H9 (cell line): ENCODE measurements at regions not wholly inside any gene's neighbourhood (a gene's known extent, or its start where the extent isn't known, plus 50 kb on each side); places are given as distances from the start of the nearest gene placed in this dataset.
A peak's percentile ranks its signal among the peaks of the same experiment; 100 is the strongest.

Experiments used
- DNase-seq: peaks from one replicate; pipeline ENCODE4 v3.0.0-alpha.2; 2017
- H2AFZ ChIP-seq: one replicate; pipeline ENCODE4 v1.6.1; 2013; ENCODE audit warnings: mild to moderate bottlenecking, low read length, control low read depth, moderate library complexity
- H2AK5ac ChIP-seq: 2 replicates; pipeline ENCODE4 v1.6.1; 2013; ENCODE audit warnings: low read length, control low read depth, mixed read lengths; ENCODE audit not compliant: insufficient read length
- H2BK120ac ChIP-seq: one replicate; pipeline ENCODE4 v1.6.1; 2013; ENCODE audit warnings: low read depth, mild to moderate bottlenecking, low read length, control low read depth, inconsistent platforms; ENCODE audit not compliant: poor library complexity, severe bottlenecking
- H2BK12ac ChIP-seq: 2 replicates; pipeline ENCODE4 v1.6.1; 2013; ENCODE audit warnings: low read length, control low read depth, mixed read lengths, low read depth; ENCODE audit not compliant: insufficient read length
- H2BK15ac ChIP-seq: 2 replicates; pipeline ENCODE4 v1.6.1; 2013; ENCODE audit warnings: low read depth, low read length, control low read depth
- H2BK20ac ChIP-seq: one replicate; pipeline ENCODE4 v1.6.1; 2013; ENCODE audit warnings: low read depth, mild to moderate bottlenecking, low read length, control low read depth, inconsistent platforms; ENCODE audit not compliant: poor library complexity, severe bottlenecking
- H2BK5ac ChIP-seq: 2 replicates; pipeline ENCODE4 v1.6.1; 2013; ENCODE audit warnings: low read length, control low read depth, mixed read lengths; ENCODE audit not compliant: insufficient read length
- H3K14ac ChIP-seq: 2 replicates; pipeline ENCODE4 v1.6.1; 2013; ENCODE audit warnings: low read length, control low read depth; ENCODE audit not compliant: insufficient read depth
- H3K18ac ChIP-seq: 2 replicates; pipeline ENCODE4 v1.6.1; 2013; ENCODE audit warnings: low read depth, mild to moderate bottlenecking, mixed read lengths, low read length, control low read depth; ENCODE audit not compliant: insufficient read length
- H3K23ac ChIP-seq: 2 replicates; pipeline ENCODE4 v1.6.1; 2013; ENCODE audit warnings: low read length, control low read depth, mixed read lengths, low read depth; ENCODE audit not compliant: insufficient read length
- H3K23me2 ChIP-seq: 2 replicates; pipeline ENCODE4 v1.6.1; 2013; ENCODE audit warnings: low read depth, mild to moderate bottlenecking, mixed read lengths, low read length, control low read depth; ENCODE audit not compliant: insufficient read length, poor library complexity, severe bottlenecking
- H3K27ac ChIP-seq: 2 replicates; pipeline ENCODE4 v1.5.1; 2013; ENCODE audit warnings: low read length, control low read depth, mixed read lengths, low read depth; ENCODE audit not compliant: insufficient read length
- H3K27me3 ChIP-seq: 2 replicates; pipeline ENCODE4 v1.6.1; 2013; ENCODE audit warnings: low read length, control low read depth, inconsistent platforms; ENCODE audit not compliant: insufficient read depth
- H3K4ac ChIP-seq: 2 replicates; pipeline ENCODE4 v1.6.1; 2013; ENCODE audit warnings: low read depth, mild to moderate bottlenecking, control low read depth, inconsistent platforms, low read length, moderate library complexity
- H3K4me1 ChIP-seq: 2 replicates; pipeline ENCODE4 v1.6.1; 2013; ENCODE audit warnings: low read length, control low read depth, inconsistent platforms; ENCODE audit not compliant: insufficient read depth
- H3K4me2 ChIP-seq: 2 replicates; pipeline ENCODE4 v1.6.1; 2013; ENCODE audit warnings: low read length, control low read depth, mixed read lengths; ENCODE audit not compliant: insufficient read length, insufficient read depth
- H3K56ac ChIP-seq: 2 replicates; pipeline ENCODE4 v1.6.1; 2013; ENCODE audit warnings: low read depth, mild to moderate bottlenecking, mixed read lengths, low read length, control low read depth; ENCODE audit not compliant: insufficient read length
- H3K79me1 ChIP-seq: 2 replicates; pipeline ENCODE4 v1.6.1; 2013; ENCODE audit warnings: low read depth, mild to moderate bottlenecking, moderate library complexity, low read length, control low read depth, inconsistent platforms; ENCODE audit not compliant: insufficient read depth, poor library complexity, severe bottlenecking
- H3K79me2 ChIP-seq: 2 replicates; pipeline ENCODE4 v1.6.1; 2013; ENCODE audit warnings: low read length, control low read depth, inconsistent platforms; ENCODE audit not compliant: insufficient read depth
- H3K9ac ChIP-seq: 2 replicates; pipeline ENCODE4 v1.6.1; 2013; ENCODE audit warnings: low read length, control low read depth, mixed read lengths; ENCODE audit not compliant: insufficient read length; ENCODE audit errors: extremely low read depth
- H3K9me3 ChIP-seq: one replicate; pipeline ENCODE4 v1.6.1; 2013; ENCODE audit warnings: low read depth, low read length, inconsistent platforms; ENCODE audit not compliant: control insufficient read depth
- H3T11ph ChIP-seq: one replicate; pipeline ENCODE4 v1.6.1; 2013; ENCODE audit warnings: mild to moderate bottlenecking, low read length, control low read depth, inconsistent platforms
- H4K20me1 ChIP-seq: one replicate; pipeline ENCODE4 v1.6.1; 2013; ENCODE audit not compliant: control insufficient read depth, insufficient read length, insufficient read depth
- H4K5ac ChIP-seq: 2 replicates; pipeline ENCODE4 v1.6.1; 2013; ENCODE audit warnings: low read depth, mild to moderate bottlenecking, mixed read lengths, low read length, control low read depth; ENCODE audit not compliant: insufficient read length
- H4K8ac ChIP-seq: replicated peaks from 2 replicates; pipeline ENCODE4 v1.6.1; 2013; ENCODE audit warnings: low read length, control low read depth, mixed read lengths, low read depth; ENCODE audit not compliant: insufficient read length
- H4K91ac ChIP-seq: 2 replicates; pipeline ENCODE4 v1.6.1; 2013; ENCODE audit warnings: low read depth, mild to moderate bottlenecking, moderate library complexity, mixed read lengths, low read length, control low read depth; ENCODE audit not compliant: insufficient read length
- H3K27ac Mint-ChIP-seq, 3 experiments: 2 replicates in 2 of 3; 3 replicates in 1 of 3; pipeline ENCODE4 v1.8.0; 2020 to 2021; ENCODE audit warnings: mixed read lengths in 3 of 3, mild to moderate bottlenecking in 1 of 3, moderate library complexity in 1 of 3
- H3K27me3 Mint-ChIP-seq: 2 replicates; pipeline ENCODE4 v1.8.0; 2021; ENCODE audit warnings: low read depth, mild to moderate bottlenecking, moderate library complexity, mixed read lengths
- H3K36me3 Mint-ChIP-seq, 3 experiments: 2 replicates in 2 of 3; 3 replicates in 1 of 3; pipeline ENCODE4 v1.8.0; 2020 to 2021; ENCODE audit warnings: low read depth in 3 of 3, mixed read lengths in 3 of 3; ENCODE audit not compliant: insufficient read depth in 1 of 3
- H3K4me1 Mint-ChIP-seq, 2 experiments: 2 replicates each; pipeline ENCODE4 v1.8.0; 2020; ENCODE audit warnings: mixed read lengths in 2 of 2
- H3K4me3 Mint-ChIP-seq, 2 experiments: 2 replicates in 1 of 2; 3 replicates in 1 of 2; pipeline ENCODE4 v1.8.0; 2020 to 2021; ENCODE audit warnings: mild to moderate bottlenecking in 2 of 2, mixed read lengths in 2 of 2, moderate library complexity in 1 of 2
- H3K9me3 Mint-ChIP-seq, 2 experiments: 2 replicates in 1 of 2; 3 replicates in 1 of 2; pipeline ENCODE4 v1.8.0; 2020; ENCODE audit warnings: mild to moderate bottlenecking in 2 of 2, mixed read lengths in 2 of 2, moderate library complexity in 1 of 2
- CTCF ChIP-seq: fragments of 200-600 bp; sonication (generic); conservative IDR thresholded peaks from 3 replicates; pipeline ENCODE4 v1.8.0; 2021; ENCODE audit warnings: antibody characterized with exemption, mild to moderate bottlenecking
- WGBS: extraction: QIAGEN DNeasy Blood & Tissue Kit; methylation state at CpG from one replicate; pipeline ENCODE4 v1.1.7; 2013; ENCODE audit warnings: missing lambda C conversion rate, low lambda C conversion rate, mixed read lengths; ENCODE audit not compliant: insufficient read length; ENCODE audit errors: extremely low coverage; 5-methylcytosine and 5-hydroxymethylcytosine counted together

GRCh38 chr9:7534211-7534935, 265.2 kb downstream of the DMAC1 start:
- no peaks in the 10 kb centered on the region for H3K79me1 ChIP-seq
- Mint-ChIP-seq H3K9me3 (no peaks in the 10 kb centered on the region; a peak in 1 of 5 replicates), H3K27ac (no peak overlapping the region), H3K36me3 (no peaks in the 10 kb centered on the region; a peak in 1 of 7 replicates), H3K4me1 (peaks cover 6 to 8% of the 10 kb centered on the region in 2 experiments), H3K27me3 (no peaks in the 10 kb centered on the region), H3K4me3 (no peak overlapping the region)
- H4K5ac ChIP-seq, result no peak overlapping the region
- H2BK20ac ChIP-seq, result peak overlapping the region; percentile 45
- H3K4me1 ChIP-seq, result no peaks in the 10 kb centered on the region
- H3K56ac ChIP-seq, result no peak overlapping the region
- H4K20me1 ChIP-seq, result no peaks in the 10 kb centered on the region
- no peak overlapping the region for H2AK5ac ChIP-seq
- no peak overlapping the region for H3K4me2 ChIP-seq
- no peak overlapping the region for H2BK5ac ChIP-seq
- no peak overlapping the region for H3K9ac ChIP-seq
- no peaks in the 10 kb centered on the region for H3K9me3 ChIP-seq
- no peak for TF ChIP-seq CTCF
- no CpG with 5 or more reads among the region's 5 CpGs for WGBS
- H2AFZ ChIP-seq, result no peak overlapping the region
- H3K27me3 ChIP-seq, result no peaks in the 10 kb centered on the region
- no peak overlapping the region for H2BK12ac ChIP-seq
- H3K23ac ChIP-seq, result no peak overlapping the region
- no peaks in the 10 kb centered on the region for H3K23me2 ChIP-seq
- no peak overlapping the region for H4K8ac ChIP-seq
- H3T11ph ChIP-seq, result no peak overlapping the region
- H3K18ac ChIP-seq, result no peak overlapping the region
- H3K79me2 ChIP-seq, result no peaks in the 10 kb centered on the region
- H3K14ac ChIP-seq, result no peak overlapping the region
- no peak overlapping the region for H4K91ac ChIP-seq
- no peak overlapping the region for H2BK120ac ChIP-seq
- H3K27ac ChIP-seq, result no peak overlapping the region
- H3K4ac ChIP-seq, result no peak overlapping the region
- H2BK15ac ChIP-seq, result no peak overlapping the region
- no peak for DNase-seq
